Fibroblast of the aortic adventitia (primary cell): ENCODE measurements at regions not wholly inside any gene's neighbourhood (a gene's known extent, or its start where the extent isn't known, plus 50 kb on each side); places are given as distances from the start of the nearest gene placed in this dataset.
"Not testable (repeated sequence)": the region's sequence is repeated elsewhere in the genome, so short reads cannot be mapped to it uniquely, and the experiment has no call there.

Source experiments
- DNase-seq: peaks from one replicate; pipeline ENCODE4 v3.0.0-alpha.2; 2010; ENCODE audit warnings: low read depth
- H3K4me3 ChIP-seq: 2 replicates; pipeline ENCODE4 v1.5.1; 2011; ENCODE audit warnings: low read depth, mild to moderate bottlenecking, control low read depth, low read length, moderate library complexity
- TF ChIP-seq, protein P1 (sequence below): IDR thresholded peaks from 2 replicates; pipeline ENCODE4 v1.5.1; 2011; ENCODE audit warnings: mild to moderate bottlenecking, low read length, control low read depth, inconsistent platforms; ENCODE audit not compliant: insufficient read depth

DNA sequence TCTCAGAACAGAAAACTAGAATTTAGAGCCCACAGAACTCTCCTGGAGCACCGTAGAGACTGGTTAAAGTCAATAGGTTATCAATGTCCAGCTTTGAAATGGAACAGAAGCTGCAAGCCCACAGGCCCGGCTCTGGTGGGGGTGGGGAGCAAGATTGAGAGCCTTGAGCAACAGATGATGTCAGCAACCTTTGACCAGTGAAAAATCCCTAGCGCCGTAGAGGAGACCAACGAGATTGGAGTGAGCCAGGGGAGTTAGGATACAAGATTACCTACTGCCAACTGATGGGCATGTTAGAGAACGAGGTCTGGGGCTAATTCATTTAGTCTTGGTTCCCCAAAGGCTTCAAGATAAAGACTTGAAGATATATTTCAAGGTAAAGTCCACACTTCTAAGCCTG is 345.5 kb upstream of the LMCD1 start:
- TF ChIP-seq, protein P1, sequence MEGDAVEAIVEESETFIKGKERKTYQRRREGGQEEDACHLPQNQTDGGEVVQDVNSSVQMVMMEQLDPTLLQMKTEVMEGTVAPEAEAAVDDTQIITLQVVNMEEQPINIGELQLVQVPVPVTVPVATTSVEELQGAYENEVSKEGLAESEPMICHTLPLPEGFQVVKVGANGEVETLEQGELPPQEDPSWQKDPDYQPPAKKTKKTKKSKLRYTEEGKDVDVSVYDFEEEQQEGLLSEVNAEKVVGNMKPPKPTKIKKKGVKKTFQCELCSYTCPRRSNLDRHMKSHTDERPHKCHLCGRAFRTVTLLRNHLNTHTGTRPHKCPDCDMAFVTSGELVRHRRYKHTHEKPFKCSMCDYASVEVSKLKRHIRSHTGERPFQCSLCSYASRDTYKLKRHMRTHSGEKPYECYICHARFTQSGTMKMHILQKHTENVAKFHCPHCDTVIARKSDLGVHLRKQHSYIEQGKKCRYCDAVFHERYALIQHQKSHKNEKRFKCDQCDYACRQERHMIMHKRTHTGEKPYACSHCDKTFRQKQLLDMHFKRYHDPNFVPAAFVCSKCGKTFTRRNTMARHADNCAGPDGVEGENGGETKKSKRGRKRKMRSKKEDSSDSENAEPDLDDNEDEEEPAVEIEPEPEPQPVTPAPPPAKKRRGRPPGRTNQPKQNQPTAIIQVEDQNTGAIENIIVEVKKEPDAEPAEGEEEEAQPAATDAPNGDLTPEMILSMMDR, result no peak
- H3K4me3 ChIP-seq, result no peak overlapping the region
- no peak for DNase-seq

DNA sequence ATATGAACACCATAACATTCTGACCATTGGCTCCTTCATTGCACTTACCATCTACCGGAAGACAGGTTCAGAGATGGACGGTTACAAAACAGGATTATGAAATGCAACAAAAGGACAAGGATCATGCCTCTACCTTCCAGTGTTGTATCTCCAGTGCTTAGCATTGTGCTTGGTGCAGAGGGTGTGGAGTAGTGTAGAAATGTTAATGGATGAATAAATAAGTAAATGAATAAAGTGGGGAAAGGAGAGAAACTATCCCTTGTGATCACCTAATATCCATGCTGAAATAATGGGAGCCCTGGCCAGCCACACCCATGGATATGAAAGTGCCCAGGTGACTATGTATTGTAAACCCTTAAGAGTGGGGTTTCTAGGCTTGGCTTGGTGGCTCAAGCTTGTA is 344.8 kb upstream of the LMCD1 start:
- TF ChIP-seq, protein P1, result no peak
- no peak for DNase-seq
- no peak overlapping the region for H3K4me3 ChIP-seq

DNA sequence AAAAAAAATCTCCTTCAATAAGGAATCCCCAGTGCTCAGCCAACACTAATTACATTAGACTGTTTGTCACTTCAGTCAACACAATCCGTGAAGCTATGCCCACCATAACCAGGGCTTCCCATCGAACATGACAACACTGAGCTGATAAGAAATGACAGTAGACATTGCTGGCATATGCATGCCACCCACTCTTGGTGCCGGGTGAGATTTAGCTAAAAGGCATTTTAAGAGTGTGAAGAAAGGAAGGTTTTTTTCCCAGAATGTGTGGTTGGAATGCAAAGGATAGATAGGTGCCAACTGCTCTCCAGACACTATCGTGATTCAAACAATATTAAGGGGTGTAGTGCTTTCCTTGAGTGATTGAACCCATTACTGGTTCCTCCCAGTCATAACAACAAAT is 344.0 kb upstream of the LMCD1 start:
- H3K4me3 ChIP-seq, result no peak overlapping the region
- TF ChIP-seq, protein P1, result no peak
- DNase-seq, result no peak

DNA sequence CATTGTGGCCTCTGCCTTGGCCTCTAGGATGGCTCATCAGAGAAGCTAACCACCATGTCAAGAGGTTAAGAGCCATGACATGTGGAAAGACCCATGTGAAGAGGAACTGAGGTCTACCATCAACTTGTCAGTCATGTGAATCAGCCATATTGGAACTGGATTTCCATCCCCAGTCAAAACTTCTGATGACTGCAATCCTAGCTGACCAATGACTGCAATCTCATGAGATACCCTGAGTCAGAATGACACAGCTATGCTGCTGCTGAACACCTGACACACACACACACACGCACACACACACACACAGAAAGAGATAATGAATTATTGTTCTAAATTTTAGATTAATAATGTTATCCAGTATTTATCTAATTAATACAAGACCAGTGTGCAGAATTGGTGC is 337.5 kb upstream of the LMCD1 start:
- DNase-seq, result no peak
- TF ChIP-seq, protein P1, result no peak
- no peak overlapping the region for H3K4me3 ChIP-seq

DNA sequence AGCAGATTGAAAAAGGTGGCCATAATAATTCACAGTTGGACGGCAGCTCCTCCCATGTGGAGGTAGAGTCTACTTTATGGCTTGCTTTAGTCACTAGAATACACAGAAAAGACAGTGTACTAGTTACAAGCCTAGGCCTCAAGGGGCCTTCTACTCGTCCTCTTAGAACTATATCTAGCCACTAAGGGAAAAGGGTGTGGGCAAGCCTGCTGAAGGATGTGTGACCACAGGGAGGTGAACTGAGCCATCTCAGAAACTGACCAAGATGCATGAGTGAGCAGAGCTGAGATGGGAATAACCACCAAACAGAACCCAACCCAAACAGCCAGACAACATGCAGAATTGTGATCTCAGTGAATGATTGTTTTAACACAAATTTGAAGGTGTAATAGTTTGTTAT is 335.6 kb upstream of the LMCD1 start:
- H3K4me3 ChIP-seq, result no peak overlapping the region
- TF ChIP-seq, protein P1, result peak; percentile 0
- no peak for DNase-seq

DNA sequence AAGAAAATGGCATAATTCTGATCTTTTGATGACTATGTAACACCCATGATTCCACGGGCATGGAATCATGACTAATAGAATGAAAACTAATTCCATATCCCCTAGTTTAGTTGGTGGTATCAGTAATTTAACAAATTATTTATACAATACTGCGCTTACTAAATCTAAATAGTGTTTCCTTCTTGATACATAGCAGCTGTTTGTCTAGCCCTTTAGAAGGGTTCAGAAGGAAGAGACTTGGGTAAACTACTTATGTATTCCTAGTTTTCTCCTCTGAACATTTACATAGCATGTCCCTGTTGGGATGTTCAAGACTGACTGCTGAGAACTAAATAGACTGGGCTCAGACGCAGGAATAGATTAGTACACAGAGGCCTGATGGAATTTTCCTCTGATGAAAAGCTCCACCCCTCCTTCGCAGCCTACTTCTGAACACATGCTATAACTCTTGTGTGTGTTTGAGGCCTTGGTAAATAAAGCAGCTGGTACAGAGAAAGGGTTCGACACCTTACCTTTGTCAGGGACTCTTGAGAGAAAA is 330.6 kb upstream of the LMCD1 start:
- TF ChIP-seq, protein P1, result no peak
- no peak for DNase-seq
- no peak overlapping the region for H3K4me3 ChIP-seq

DNA sequence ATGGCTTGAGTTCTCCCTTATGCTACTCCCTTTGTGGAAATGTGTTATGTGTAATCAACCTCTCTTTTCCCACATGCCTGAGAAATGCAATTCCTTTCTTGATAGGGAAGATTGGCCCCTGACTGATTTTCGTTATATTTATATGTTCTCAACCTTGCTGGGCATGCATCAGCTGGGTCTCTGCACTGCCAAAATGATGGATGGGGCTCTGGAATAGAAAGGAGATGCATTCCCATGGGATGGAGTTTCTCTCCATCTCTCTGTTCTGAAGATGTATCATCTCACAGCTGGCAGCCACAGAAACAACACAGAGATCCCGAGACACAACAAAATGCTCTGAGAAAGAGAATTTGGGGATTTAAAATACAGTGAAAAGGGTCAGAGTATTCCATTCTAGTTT is 327.7 kb upstream of the LMCD1 start:
- H3K4me3 ChIP-seq, result no peak overlapping the region
- no peak for DNase-seq
- TF ChIP-seq, protein P1, result no peak

DNA sequence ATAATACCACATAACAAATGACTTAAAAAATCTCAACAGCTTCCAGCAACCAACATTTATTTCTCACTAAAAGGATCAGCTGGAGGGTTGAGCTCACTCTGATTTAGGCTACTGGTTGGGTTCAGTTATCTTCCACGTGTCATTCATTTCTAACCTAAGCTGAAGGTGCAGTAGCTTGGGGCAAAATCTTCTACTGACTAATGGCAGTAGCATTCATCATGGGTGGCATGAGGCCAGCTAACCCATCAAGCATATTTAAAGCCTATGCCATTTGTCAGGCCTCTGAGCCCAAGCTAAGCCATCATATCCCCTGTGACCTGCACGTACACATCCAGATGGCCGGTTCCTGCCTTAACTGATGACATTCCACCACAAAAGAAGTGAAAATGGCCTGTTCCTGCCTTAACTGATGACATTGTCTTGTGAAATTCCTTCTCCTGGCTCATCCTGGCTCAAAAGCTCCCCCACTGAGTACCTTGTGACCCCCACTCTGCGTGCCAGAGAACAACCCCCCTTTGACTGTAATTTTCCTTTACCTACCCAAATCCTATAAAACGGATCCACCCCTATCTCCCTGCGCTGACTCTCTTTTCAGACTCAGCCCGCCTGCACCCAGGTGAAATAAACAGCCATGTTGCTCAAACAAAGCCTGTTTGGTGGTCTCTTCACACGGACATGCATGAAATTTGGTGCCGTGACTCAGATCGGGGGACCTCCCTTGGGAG is 324.7 kb upstream of the LMCD1 start:
- DNase-seq, H3K4me3 ChIP-seq: not testable (repeated sequence)

DNA sequence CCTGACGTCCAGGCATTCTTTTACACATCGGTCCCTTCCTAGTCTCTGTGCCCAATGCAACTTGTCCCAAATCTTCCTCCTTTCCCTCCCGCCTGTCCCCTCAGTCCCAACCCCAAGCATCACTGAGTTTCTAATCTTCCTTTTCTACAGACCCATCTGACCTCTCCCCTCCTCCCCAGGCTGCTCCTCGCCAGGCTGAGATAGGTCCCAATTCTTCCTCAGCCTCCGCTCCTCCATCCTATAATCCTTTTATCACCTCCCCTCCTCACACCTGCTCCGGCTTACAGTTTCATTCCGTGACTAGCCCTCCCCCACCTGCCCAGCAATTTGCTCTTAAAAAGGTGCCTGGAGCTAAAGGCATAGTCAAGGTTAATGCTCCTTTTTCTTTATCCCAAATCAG is 323.1 kb upstream of the LMCD1 start:
- DNase-seq, H3K4me3 ChIP-seq: not testable (repeated sequence)
